HFFc6 (cell line): ENCODE measurements at regions not wholly inside any gene's neighbourhood (a gene's known extent, or its start where the extent isn't known, plus 50 kb on each side); places are given as distances from the start of the nearest gene placed in this dataset.

Experiments
- DNase-seq: peaks from one replicate; pipeline ENCODE4 v3.0.0-alpha.2; 2018
- H3K27ac Mint-ChIP-seq: 2 replicates; pipeline ENCODE4 v1.8.0; 2020; ENCODE audit warnings: mild to moderate bottlenecking, mixed read lengths
- H3K27me3 Mint-ChIP-seq: 2 replicates; pipeline ENCODE4 v1.8.0; 2021; ENCODE audit warnings: mild to moderate bottlenecking, moderate library complexity, mixed read lengths; ENCODE audit not compliant: insufficient read depth
- H3K36me3 Mint-ChIP-seq: 2 replicates; pipeline ENCODE4 v1.8.0; 2021; ENCODE audit warnings: low read depth, mixed read lengths
- H3K4me1 Mint-ChIP-seq: 2 replicates; pipeline ENCODE4 v1.8.0; 2020; ENCODE audit warnings: low read depth, mixed read lengths
- H3K4me3 Mint-ChIP-seq: 2 replicates; pipeline ENCODE4 v1.8.0; 2020; ENCODE audit warnings: mild to moderate bottlenecking, moderate library complexity, mixed read lengths
- H3K9me3 Mint-ChIP-seq: 2 replicates; pipeline ENCODE4 v1.8.0; 2020; ENCODE audit warnings: mild to moderate bottlenecking, mixed read lengths
- CTCF ChIP-seq: fragments of 200-600 bp; sonication (generic); IDR thresholded peaks from 2 replicates; pipeline ENCODE4 v1.5.0; 2021; ENCODE audit warnings: antibody characterized with exemption, mild to moderate bottlenecking

DNA sequence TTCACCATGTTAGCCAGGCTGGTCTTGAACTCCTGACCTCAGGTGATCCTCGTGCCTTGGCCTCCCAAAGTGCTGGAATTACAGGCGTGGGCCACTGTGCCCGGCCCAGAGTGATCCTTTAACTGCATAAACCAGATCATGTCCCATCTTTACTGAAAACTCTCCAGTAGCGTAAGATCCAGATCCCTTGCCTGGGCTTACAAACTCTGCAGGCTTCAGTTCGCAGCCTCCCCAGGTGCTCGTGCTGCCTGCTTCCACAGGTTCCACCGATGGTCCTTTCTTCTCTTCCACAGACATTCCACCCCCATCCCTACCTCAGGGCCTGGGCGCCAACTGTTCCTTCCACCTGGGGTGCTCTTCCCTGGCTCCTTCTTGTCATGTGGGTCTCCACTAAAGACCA lies 88.8 kb upstream of the SHANK2 start:
- peaks cover 43% of the 10 kb centered on the region for H3K27me3 Mint-ChIP-seq

GRCh38 chr11:71340086-71340606 lies 87.8 kb upstream of the SHANK2 start:
- DNase-seq = no peak
- Mint-ChIP-seq H3K27ac (no peak overlapping the region), H3K36me3 (no peaks in the 10 kb centered on the region), H3K9me3 (no peaks in the 10 kb centered on the region), H3K4me1 (peaks cover 14% of the 10 kb centered on the region), H3K27me3 (peaks cover 44% of the 10 kb centered on the region), H3K4me3 (no peak overlapping the region)
- TF ChIP-seq CTCF = no peak

More for the DNA sequence above, 88.8 kb upstream of the SHANK2 start:
- Mint-ChIP-seq H3K4me1 (peaks cover 14% of the 10 kb centered on the region), H3K4me3 (no peak overlapping the region), H3K36me3 (no peaks in the 10 kb centered on the region), H3K9me3 (no peaks in the 10 kb centered on the region), H3K27ac (no peak overlapping the region)
- no peak for DNase-seq
- no peak for TF ChIP-seq CTCF

DNA sequence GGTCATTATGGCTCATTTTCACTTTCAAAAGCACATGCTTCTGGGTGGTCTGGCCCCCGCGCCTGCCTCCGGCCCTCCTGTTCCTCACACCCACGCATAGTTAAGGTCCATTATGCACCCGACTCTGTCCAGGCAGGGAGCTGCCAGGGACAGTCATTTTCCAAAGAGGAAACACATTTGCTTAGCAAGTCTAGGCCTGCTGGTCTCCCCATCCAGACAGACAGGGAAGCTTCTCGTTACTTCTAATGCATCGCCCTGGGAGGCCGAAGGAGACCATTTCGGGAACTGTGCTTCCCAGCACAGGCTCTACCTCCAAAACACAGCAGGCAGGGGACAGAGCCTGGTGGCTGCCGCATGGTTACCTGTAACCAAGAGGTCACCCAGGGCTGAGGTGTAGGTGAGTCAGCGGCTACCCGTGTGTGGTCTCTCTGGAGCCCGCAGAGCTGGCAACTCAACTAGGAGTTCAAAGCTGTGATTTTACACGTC lies 87.1 kb upstream of the SHANK2 start:
- H3K4me3 Mint-ChIP-seq = peak overlapping the region; percentile 25; the same call in 1 of the 2 replicates
- peaks cover 14% of the 10 kb centered on the region for H3K4me1 Mint-ChIP-seq
- peaks cover 47% of the 10 kb centered on the region for H3K27me3 Mint-ChIP-seq
- no peaks in the 10 kb centered on the region for H3K36me3 Mint-ChIP-seq
- no peak overlapping the region for H3K27ac Mint-ChIP-seq
- H3K9me3 Mint-ChIP-seq = no peaks in the 10 kb centered on the region
- DNase-seq = no peak
- TF ChIP-seq CTCF = no peak

GRCh38 chr11:71338801-71339395 lies 86.5 kb upstream of the SHANK2 start:
- Mint-ChIP-seq H3K4me3 (peak overlapping the region; percentile 25; the same call in 1 of the 2 replicates), H3K36me3 (no peaks in the 10 kb centered on the region), H3K27ac (no peak overlapping the region), H3K9me3 (no peaks in the 10 kb centered on the region), H3K4me1 (peaks cover 14% of the 10 kb centered on the region), H3K27me3 (peaks cover 47% of the 10 kb centered on the region)
- DNase-seq = no peak
- TF ChIP-seq CTCF = no peak

- H3K27me3 Mint-ChIP-seq = peaks cover 51% of the 10 kb centered on the region
- H3K9me3 Mint-ChIP-seq = no peaks in the 10 kb centered on the region; the same call in 1 of the 2 replicates
- TF ChIP-seq CTCF = no peak
- DNase-seq = no peak
- no peak overlapping the region for H3K4me3 Mint-ChIP-seq
- no peak overlapping the region for H3K27ac Mint-ChIP-seq
- H3K4me1 Mint-ChIP-seq = peaks cover 12% of the 10 kb centered on the region
- H3K36me3 Mint-ChIP-seq = no peaks in the 10 kb centered on the region
Measured at GRCh38 chr11:71336996-71337754, 84.8 kb upstream of the SHANK2 start.
